Germinal center (tissue), 1 donor: ENCODE measurements at regions not wholly inside any gene's neighbourhood (a gene's known extent, or its start where the extent isn't known, plus 50 kb on each side); places are given as distances from the start of the nearest gene placed in this dataset.
A peak's percentile ranks its signal among the peaks of the same experiment; 100 is the strongest.
"Not testable (repeated sequence)": the region's sequence is repeated elsewhere in the genome, so short reads cannot be mapped to it uniquely, and the experiment has no call there.

Source experiments
- DNase-seq: peaks from one replicate; pipeline ENCODE4 v3.0.0; 2012; ENCODE audit warnings: mixed read lengths, low spot score

GRCh38 chr1:114032271-114033215, 53.3 kb downstream of the OLFML3 start:
- DNase-seq, result no peak

DNA sequence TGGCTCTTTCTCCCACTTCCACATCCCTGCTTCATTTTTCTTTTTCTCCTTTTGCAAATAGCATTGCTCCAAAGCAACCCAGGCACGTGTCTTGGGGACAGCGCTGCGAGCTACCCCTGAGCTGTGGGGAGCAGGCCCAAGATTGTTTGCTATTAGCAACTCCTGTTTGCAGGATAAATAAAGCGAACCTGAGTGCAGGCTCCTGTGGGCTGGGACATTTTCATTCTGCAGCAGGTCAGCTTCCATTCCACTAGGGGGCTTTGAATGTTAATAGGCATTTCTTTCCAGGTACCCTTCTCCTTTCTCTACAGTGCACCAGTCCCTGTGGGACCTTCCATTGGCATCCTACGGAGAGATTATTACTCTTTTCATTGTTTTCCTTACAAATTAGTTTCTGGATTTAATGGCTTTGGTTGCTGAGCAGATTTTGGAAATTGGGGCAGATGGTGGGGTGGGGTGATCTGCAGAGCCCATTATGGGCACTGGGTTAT, 54.0 kb downstream of the OLFML3 start:
- DNase-seq, result peak; percentile 8

GRCh38 chr1:114033961-114034360, 54.7 kb downstream of the OLFML3 start:
- no peak for DNase-seq

GRCh38 chr1:114034567-114035303, 55.5 kb downstream of the OLFML3 start:
- no peak for DNase-seq

GRCh38 chr1:114035304-114035700, 56.0 kb downstream of the OLFML3 start:
- no peak for DNase-seq

DNA sequence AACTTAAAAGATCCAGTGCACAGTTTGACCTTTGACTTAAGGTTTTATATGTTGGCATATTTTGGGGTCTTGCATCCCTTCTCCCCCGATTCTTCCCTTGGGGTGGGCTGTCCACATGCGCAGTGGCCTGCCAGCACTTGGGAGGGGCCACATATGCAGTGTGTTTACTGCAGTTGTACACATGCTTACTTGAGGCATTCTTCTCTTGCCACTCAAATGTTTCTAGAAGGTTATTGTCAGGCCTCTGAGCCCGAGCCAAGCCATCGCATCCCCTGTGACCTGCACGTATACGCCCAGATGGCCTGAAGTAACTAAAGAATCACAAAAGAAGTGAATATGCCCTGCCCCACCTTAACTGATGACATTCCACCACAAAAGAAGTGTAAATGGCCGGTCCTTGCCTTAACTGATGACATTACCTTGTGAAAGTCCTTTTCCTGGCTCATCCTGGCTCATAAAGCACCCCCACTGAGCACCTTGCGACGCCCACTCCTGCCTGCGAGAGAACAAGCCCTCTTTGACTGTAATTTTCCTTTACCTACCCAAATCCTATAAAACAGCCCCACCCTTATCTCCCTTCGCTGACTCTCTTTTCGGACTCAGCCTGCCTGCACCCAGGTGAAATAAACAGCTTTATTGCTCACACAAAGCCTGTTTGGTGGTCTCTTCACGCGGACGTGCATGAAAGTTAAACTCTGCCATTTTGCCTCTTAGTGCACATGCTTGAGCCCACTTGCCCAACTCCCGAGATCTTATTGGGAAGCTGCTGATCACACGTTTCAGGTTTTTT, 57.8 kb downstream of the OLFML3 start:
- DNase-seq, result not testable (repeated sequence)

GRCh38 chr1:114037631-114037890, 58.3 kb downstream of the OLFML3 start:
- no peak for DNase-seq

DNA sequence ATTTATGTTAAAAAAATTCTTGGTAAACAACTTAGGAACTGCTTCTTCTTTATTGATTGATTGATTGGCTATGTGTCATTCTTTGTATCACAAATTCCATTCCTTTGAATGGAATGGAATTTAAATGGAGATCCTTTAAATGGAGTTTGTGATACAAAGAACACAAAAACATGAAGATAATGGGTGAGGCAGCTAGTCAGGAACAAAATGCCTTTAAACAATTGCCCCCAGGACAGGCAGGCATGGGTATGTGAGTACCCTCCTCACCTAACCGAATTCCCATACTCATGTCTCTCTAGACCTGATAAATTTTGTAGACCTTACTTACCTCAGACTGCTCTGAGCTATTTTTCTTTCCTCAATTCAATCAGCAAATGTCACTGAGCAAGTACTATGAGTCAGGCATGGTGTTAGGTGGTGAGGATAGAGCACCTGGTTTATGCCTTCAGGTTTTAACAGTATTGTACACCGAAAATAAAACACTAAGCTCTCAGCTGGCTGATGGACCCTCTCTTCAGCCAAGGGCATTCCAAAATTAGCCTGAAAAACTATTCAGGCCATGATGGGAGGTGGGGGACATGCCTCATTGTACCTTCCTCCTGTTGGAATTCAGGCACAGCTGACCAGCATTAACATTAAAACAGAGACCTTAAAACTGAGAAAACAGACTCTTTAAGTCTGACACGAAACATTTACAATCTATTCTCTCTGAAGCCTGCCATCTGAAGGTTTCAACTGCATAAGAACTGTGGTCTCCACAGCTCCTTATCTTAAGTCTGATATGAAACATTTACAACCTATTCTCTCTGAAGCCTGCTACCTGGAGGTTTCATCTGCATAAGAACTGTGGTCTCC, 58.9 kb downstream of the OLFML3 start:
- DNase-seq, result no peak
